GM12864 (cell line): ENCODE measurements at regions not wholly inside any gene's neighbourhood (a gene's known extent, or its start where the extent isn't known, plus 50 kb on each side); places are given as distances from the start of the nearest gene placed in this dataset.

Source experiments
- DNase-seq: peaks from one replicate; pipeline ENCODE4 v3.0.0-alpha.2; 2011; ENCODE audit warnings: low read depth
- H3K4me3 ChIP-seq: 2 replicates; pipeline ENCODE4 v1.5.1; 2011; ENCODE audit warnings: mild to moderate bottlenecking, low read depth, low read length, control low read depth
- CTCF ChIP-seq: IDR thresholded peaks from 2 replicates; pipeline ENCODE4 v1.5.1; 2011; ENCODE audit warnings: low read depth, mild to moderate bottlenecking, moderate library complexity, low read length, control low read depth, inconsistent platforms; ENCODE audit errors: missing control alignments

GRCh38 chr10:117929327-117930067 is 117.2 kb downstream of the RAB11FIP2 start:
- no peak overlapping the region for H3K4me3 ChIP-seq
- peak; percentile 5 for TF ChIP-seq CTCF
- DNase-seq = no peak

GRCh38 chr10:117931078-117931477 is 115.7 kb downstream of the RAB11FIP2 start:
- H3K4me3 ChIP-seq = no peak overlapping the region
- TF ChIP-seq CTCF = no peak
- DNase-seq = no peak

GRCh38 chr10:117933036-117933435 is 113.7 kb downstream of the RAB11FIP2 start:
- no peak for TF ChIP-seq CTCF
- H3K4me3 ChIP-seq = no peak overlapping the region
- no peak for DNase-seq

GRCh38 chr10:117934477-117934876 is 112.3 kb downstream of the RAB11FIP2 start:
- no peak for DNase-seq
- no peak for TF ChIP-seq CTCF
- no peak overlapping the region for H3K4me3 ChIP-seq

DNA sequence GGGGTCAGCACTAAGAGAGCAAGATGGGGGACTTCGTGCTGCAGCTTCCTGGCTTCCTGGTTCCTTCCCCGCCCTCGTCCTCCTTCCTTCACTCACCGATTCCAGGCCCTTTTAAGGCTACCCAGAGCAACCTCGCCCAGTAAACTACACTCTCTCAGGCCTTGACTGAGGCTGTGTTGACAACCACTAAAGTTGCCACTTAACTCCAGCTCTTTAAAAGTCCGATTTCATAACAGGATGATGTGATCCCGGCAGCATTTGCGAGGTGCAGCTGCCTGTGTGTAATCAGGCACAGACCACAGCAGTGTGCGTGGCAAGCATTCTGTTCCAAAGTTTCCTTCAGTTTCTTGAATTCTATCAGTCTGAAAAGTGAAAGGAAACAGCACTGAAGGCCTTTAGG is 110.6 kb downstream of the RAB11FIP2 start:
- DNase-seq = no peak
- no peak overlapping the region for H3K4me3 ChIP-seq
- TF ChIP-seq CTCF = no peak

DNA sequence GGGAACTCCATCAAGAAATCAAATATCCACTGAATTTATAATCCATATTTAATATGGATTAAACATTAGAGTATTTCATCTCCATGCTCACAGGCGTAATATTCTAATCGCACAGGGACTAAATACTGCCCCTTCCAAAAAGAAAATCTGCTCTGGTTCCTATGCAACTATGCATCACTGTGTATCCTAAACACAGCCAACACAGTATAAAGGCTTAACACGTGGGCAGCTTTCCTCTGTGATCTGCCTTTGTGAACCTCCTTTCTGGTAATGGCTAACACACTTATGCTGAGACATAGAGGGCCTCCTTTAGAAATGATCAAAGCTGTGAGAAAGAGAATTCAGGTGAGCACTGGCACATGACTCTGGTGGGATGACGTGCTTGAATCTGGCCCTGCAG is 110.2 kb downstream of the RAB11FIP2 start:
- no peak overlapping the region for H3K4me3 ChIP-seq
- no peak for TF ChIP-seq CTCF

GRCh38 chr10:117936976-117937375 is 109.8 kb downstream of the RAB11FIP2 start:
- no peak for DNase-seq
- TF ChIP-seq CTCF = no peak
- no peak overlapping the region for H3K4me3 ChIP-seq

More for the DNA sequence above, 110.2 kb downstream of the RAB11FIP2 start:
- no peak for DNase-seq
